Stimulated activated effector memory CD8-positive, alpha-beta T cell treated with anti-CD3 and anti-CD28 coated beads, Interleukin-12 subunit alpha, Interleukin-12 subunit beta, amount 100 ng/mL, for 72 hours (primary cell): ENCODE measurements at regions not wholly inside any gene's neighbourhood (a gene's known extent, or its start where the extent isn't known, plus 50 kb on each side); places are given as distances from the start of the nearest gene placed in this dataset.
A peak's percentile ranks its signal among the peaks of the same experiment; 100 is the strongest.

Experiments used
- ATAC-seq: fragments of 150-1000 bp; cut with Tn5 transposase; 2 replicates; pipeline ENCODE4 v1.10.0; 2021
- DNase-seq, 2 donors: peaks; one replicate each; pipeline ENCODE4 v3.0.0; 2021 to 2022; ENCODE audit warnings: low spot score in 2 of 2
- H3K27ac Mint-ChIP-seq: one replicate; pipeline ENCODE4 v1.8.0; 2022; ENCODE audit warnings: mild to moderate bottlenecking, mixed read lengths
- H3K36me3 Mint-ChIP-seq: one replicate; pipeline ENCODE4 v1.8.0; 2022; ENCODE audit warnings: mild to moderate bottlenecking, mixed read lengths
- H3K4me1 Mint-ChIP-seq: one replicate; pipeline ENCODE4 v1.8.0; 2022; ENCODE audit warnings: mixed read lengths
- H3K4me3 Mint-ChIP-seq: one replicate; pipeline ENCODE4 v1.8.0; 2022; ENCODE audit warnings: mild to moderate bottlenecking, mixed read lengths
- H3K9me3 Mint-ChIP-seq: one replicate; pipeline ENCODE4 v1.8.0; 2022; ENCODE audit warnings: mixed read lengths

DNA sequence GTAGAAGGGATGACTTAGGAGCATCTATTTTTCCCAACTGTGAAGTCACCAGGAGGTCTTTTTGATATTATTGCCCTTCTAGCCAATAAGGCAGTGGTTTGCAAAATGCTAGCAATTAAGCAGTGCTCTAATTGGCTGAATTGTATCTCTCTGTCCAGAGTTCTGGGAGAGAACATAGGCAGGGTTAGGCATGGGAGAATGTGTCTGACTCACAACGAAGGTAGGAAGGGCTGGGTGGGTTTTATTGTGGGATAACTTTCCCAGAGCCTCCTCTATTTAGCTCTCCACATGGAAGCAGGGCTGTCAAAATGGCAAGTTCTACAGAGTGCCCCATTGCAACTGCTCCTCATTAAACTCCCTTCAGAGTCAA, 415.9 kb upstream of the CADM1 start:
- H3K27ac Mint-ChIP-seq = no peak overlapping the region
- ATAC-seq (no peak), DNase-seq (no peak)
- H3K4me1 Mint-ChIP-seq = peaks cover 8% of the 10 kb centered on the region
- no peaks in the 10 kb centered on the region for H3K9me3 Mint-ChIP-seq
- H3K4me3 Mint-ChIP-seq = no peak overlapping the region
- H3K36me3 Mint-ChIP-seq = no peaks in the 10 kb centered on the region

DNA sequence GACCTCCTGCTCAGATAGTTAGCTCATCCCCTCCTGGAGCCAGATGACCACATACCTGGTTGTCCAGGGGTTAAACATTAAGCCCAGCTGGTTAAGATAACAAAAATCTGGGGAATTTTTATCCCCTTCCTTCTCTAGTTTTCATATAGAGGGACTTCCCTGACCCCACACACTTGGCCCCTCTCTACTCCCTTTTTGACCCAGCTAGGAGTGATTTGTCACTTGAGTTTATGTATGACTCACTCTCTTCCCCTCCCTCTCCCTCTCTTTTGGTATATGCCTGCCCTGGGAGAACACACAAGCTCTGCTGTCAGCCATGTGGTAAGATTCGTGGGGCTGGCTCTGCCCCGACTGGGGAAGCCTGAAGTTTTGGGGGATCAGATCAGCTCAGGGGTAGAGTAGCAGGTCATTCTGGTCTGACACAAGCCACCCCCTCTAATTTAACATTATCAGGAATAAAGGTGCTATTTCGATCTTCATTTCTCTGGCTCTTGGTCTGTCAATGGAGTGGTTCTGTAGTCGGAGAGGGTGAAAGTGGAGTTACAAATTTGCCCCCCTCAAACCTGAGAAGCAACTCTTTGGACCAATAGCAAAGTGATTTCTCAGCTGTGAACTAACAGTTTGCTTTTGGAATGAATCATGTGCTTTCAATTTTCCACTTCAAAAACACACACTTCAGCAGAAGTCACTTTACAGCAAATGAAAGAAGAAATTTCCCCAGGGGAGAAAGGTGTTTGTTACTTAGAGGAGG, 415.3 kb upstream of the CADM1 start:
- Mint-ChIP-seq H3K4me3 (peak overlapping the region; percentile 23), H3K4me1 (peaks cover 8% of the 10 kb centered on the region), H3K36me3 (no peaks in the 10 kb centered on the region), H3K9me3 (no peaks in the 10 kb centered on the region), H3K27ac (peak overlapping the region; percentile 63)
- DNase-seq = no peak
- ATAC-seq = peak; percentile 80

GRCh38 chr11:115918576-115918975, 414.4 kb upstream of the CADM1 start:
- no peak for DNase-seq
- no peak for ATAC-seq
- H3K4me1 Mint-ChIP-seq = peaks cover 8% of the 10 kb centered on the region
- no peak overlapping the region for H3K27ac Mint-ChIP-seq
- no peaks in the 10 kb centered on the region for H3K9me3 Mint-ChIP-seq
- no peak overlapping the region for H3K4me3 Mint-ChIP-seq
- no peaks in the 10 kb centered on the region for H3K36me3 Mint-ChIP-seq

- Mint-ChIP-seq H3K27ac (no peak overlapping the region), H3K36me3 (no peaks in the 10 kb centered on the region), H3K4me3 (no peak overlapping the region), H3K9me3 (no peaks in the 10 kb centered on the region), H3K4me1 (peaks cover 8% of the 10 kb centered on the region)
- DNase-seq (no peak), ATAC-seq (no peak)
Measured at GRCh38 chr11:115916608-115917007, 412.4 kb upstream of the CADM1 start.

GRCh38 chr11:115912484-115912945, 408.3 kb upstream of the CADM1 start:
- H3K4me1 Mint-ChIP-seq = no peaks in the 10 kb centered on the region
- no peaks in the 10 kb centered on the region for H3K36me3 Mint-ChIP-seq
- no peak overlapping the region for H3K27ac Mint-ChIP-seq
- H3K4me3 Mint-ChIP-seq = no peak overlapping the region
- peaks cover 2% of the 10 kb centered on the region for H3K9me3 Mint-ChIP-seq
- DNase-seq (no peak), ATAC-seq (no peak)

DNA sequence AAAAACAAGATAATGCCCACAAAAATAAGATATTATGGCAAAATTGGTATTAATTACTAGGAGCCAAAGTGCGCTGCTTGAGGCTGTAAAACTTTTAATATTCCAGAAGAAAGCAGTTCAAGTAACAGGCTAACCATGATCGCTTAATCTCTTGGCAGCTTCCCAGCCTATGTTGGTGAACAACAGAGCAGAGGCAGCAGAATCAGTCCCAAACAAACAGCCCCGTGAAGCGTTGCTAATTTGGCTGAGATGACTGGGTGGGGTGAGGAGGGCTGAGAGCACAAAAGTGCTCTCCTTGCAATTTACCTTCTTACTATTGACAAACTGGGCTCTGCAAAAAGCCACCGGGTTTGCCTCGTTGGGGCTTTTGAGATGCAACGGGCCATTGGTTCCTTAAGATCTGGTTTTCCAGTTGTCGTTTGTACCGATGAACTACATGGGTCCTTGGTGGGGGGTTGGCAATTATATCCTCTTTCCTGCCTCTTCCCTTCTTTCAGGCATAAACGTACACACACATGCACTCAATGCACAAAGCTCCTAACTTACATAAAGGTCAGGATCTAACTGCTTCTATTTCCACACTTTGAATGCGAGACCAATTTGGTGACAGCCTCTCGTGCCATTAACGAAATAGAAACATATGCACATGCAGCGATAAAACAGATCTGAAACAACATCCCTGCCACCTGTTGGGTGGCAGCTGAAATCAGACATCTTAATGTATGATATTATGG, 407.6 kb upstream of the CADM1 start:
- Mint-ChIP-seq H3K4me3 (no peak overlapping the region), H3K27ac (no peak overlapping the region), H3K36me3 (no peaks in the 10 kb centered on the region), H3K4me1 (no peaks in the 10 kb centered on the region), H3K9me3 (peaks cover 4% of the 10 kb centered on the region)
- ATAC-seq (no peak), DNase-seq (no peak)

DNA sequence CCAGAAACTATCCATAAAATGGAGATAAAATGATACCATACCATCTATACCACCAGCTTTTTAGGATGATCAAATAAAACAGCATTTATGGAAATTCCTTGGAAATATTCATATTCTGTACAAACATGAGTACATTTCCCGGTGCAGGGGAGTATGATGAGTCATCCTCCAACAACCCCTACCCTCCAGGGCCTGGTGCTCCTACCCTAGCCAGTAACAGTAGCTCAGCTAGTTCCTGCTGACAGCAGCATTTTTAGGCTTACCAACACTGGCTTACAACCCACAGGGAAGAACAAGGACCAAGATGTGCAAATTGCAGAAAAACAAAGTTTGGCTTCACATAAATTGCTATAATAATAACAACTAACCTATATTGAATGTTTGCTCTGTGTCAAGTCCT, 406.2 kb upstream of the CADM1 start:
- Mint-ChIP-seq H3K36me3 (no peaks in the 10 kb centered on the region), H3K4me3 (no peak overlapping the region), H3K4me1 (no peaks in the 10 kb centered on the region), H3K9me3 (peaks cover 6% of the 10 kb centered on the region), H3K27ac (no peak overlapping the region)
- DNase-seq = no peak
- ATAC-seq = no peak

GRCh38 chr11:115906171-115906570, 402.0 kb upstream of the CADM1 start:
- Mint-ChIP-seq H3K36me3 (peaks cover 6% of the 10 kb centered on the region), H3K4me3 (no peak overlapping the region), H3K27ac (no peak overlapping the region), H3K9me3 (peaks cover 6% of the 10 kb centered on the region), H3K4me1 (no peaks in the 10 kb centered on the region)
- ATAC-seq (no peak), DNase-seq (no peak)

- peaks cover 6% of the 10 kb centered on the region for H3K36me3 Mint-ChIP-seq
Measured at GRCh38 chr11:115905341-115906000, 401.3 kb upstream of the CADM1 start.

DNA sequence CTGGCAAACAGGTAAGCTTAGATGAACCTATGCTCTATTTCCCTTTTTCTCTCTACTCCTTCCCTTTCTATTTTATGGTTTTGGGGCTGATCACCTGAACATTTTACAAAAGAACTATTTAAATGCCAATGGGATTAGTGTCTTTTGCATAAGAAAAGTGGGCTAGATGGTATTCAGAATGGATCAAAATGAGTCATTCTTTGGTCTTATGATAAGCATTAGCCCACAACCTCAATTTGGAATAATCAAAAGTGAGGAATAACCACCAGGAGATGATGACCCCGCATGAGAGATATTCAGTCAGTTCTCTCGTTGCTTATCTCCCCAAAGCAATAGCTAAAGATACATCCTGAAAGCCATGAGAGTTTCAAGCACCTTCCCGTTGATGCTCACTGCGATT, 399.0 kb upstream of the CADM1 start:
- Mint-ChIP-seq H3K4me1 (no peaks in the 10 kb centered on the region), H3K36me3 (peaks cover 6% of the 10 kb centered on the region), H3K27ac (no peak overlapping the region), H3K9me3 (peaks cover 4% of the 10 kb centered on the region), H3K4me3 (no peak overlapping the region)
- ATAC-seq (no peak), DNase-seq (no peak)

More at GRCh38 chr11:115905341-115906000, 401.3 kb upstream of the CADM1 start:
- ATAC-seq (no peak), DNase-seq (no peak)
- Mint-ChIP-seq H3K4me3 (no peak overlapping the region), H3K27ac (no peak overlapping the region), H3K9me3 (peaks cover 4% of the 10 kb centered on the region), H3K4me1 (no peaks in the 10 kb centered on the region)

GRCh38 chr11:115901069-115901468, 396.9 kb upstream of the CADM1 start:
- H3K9me3 Mint-ChIP-seq = no peaks in the 10 kb centered on the region
- ATAC-seq (no peak), DNase-seq (no peak)
- H3K27ac Mint-ChIP-seq = no peak overlapping the region
- peaks cover 6% of the 10 kb centered on the region for H3K36me3 Mint-ChIP-seq
- H3K4me3 Mint-ChIP-seq = no peak overlapping the region
- no peaks in the 10 kb centered on the region for H3K4me1 Mint-ChIP-seq

DNA sequence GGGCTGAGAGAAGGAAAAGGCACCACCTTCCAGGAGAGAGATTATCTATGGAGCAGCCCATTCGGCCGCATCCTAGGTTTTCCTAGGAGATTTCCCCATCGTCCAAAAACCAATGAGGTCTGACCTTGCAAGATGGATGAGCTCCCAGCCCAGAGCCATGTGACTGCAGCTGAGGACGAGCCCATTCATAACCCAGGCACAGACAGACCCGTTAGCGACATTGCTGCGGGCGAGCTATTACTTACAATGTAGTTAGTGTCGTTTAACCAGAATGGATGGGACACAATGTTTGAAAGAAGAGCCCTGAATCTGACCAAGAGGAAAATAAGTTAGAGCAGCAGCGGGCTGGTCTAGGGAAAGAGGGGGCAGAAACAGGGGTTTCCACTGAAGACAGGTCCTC, 395.9 kb upstream of the CADM1 start:
- H3K36me3 Mint-ChIP-seq = peaks cover 6% of the 10 kb centered on the region
- ATAC-seq = no peak
- no peak overlapping the region for H3K4me3 Mint-ChIP-seq
- no peaks in the 10 kb centered on the region for H3K9me3 Mint-ChIP-seq
- H3K4me1 Mint-ChIP-seq = no peaks in the 10 kb centered on the region
- DNase-seq = peak in 1 of 2 donors; percentile 26
- H3K27ac Mint-ChIP-seq = no peak overlapping the region

GRCh38 chr11:115897707-115898106, 393.5 kb upstream of the CADM1 start:
- Mint-ChIP-seq H3K4me1 (no peaks in the 10 kb centered on the region), H3K4me3 (no peak overlapping the region), H3K27ac (no peak overlapping the region), H3K36me3 (no peaks in the 10 kb centered on the region), H3K9me3 (no peaks in the 10 kb centered on the region)
- DNase-seq (no peak), ATAC-seq (no peak)

DNA sequence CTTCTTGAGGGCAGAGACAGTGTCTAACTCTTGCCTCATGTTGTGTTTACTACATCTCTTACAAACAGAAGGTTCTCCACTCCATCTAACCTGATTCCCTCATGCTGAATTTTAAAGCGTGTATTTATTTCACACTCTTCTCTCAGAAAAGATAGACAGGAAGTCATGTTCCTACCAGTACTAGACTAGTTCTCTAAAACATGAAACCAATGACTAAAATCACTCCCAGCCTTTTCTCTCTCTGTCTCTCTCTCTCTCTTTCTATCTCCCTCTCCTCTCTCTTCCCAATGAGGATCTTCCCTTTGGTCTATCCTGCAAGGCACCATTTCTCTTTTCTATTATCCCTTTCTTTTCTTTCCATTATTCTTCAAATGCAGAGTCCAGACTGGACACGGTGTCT, 391.9 kb upstream of the CADM1 start:
- H3K27ac Mint-ChIP-seq = no peak overlapping the region
- no peak overlapping the region for H3K4me3 Mint-ChIP-seq
- DNase-seq = no peak
- no peaks in the 10 kb centered on the region for H3K9me3 Mint-ChIP-seq
- no peaks in the 10 kb centered on the region for H3K36me3 Mint-ChIP-seq
- no peaks in the 10 kb centered on the region for H3K4me1 Mint-ChIP-seq
- no peak for ATAC-seq

DNA sequence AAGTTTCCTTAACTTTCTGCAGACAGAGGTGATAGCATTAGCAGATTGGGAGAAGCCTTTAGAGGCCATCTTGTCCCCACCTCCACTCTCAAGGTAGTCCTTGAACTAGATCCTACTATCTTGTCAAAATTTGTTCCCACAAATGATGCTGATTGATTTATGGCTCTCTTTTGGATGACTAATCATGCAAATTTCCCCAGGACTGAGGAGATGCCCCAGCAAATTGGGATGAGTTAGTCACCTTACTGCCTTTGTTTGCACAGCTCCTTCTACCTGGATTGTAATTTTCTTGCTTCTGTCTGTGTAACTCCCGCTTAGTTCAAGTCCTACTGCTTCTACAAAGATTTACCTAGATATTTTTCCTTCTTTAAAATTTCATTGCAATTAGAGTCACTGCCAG, 391.4 kb upstream of the CADM1 start:
- ATAC-seq (no peak), DNase-seq (peak in 1 of 2 donors; percentile 12)
- no peaks in the 10 kb centered on the region for H3K4me1 Mint-ChIP-seq
- H3K4me3 Mint-ChIP-seq = no peak overlapping the region
- H3K9me3 Mint-ChIP-seq = no peaks in the 10 kb centered on the region
- no peak overlapping the region for H3K27ac Mint-ChIP-seq
- H3K36me3 Mint-ChIP-seq = no peaks in the 10 kb centered on the region

DNA sequence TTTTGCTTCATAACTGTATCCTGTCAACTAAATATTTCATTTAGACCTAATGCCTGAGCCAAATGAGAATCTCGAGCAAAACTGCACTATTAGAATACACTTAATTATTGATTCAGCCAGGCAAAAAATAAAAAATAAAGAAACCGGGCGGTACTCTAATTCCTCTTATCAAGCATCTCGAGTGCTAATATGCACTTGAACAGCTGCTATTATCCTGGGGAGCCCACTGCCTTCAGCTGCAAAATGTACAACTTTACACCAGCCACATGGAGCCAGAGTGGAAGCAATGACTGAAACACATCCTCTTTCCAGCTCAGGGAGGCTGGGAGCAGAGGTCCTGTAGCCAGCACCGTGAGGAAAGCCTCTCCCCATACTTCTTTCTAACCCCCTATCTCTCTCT, 390.0 kb upstream of the CADM1 start:
- H3K4me1 Mint-ChIP-seq = no peaks in the 10 kb centered on the region
- no peaks in the 10 kb centered on the region for H3K36me3 Mint-ChIP-seq
- no peak overlapping the region for H3K27ac Mint-ChIP-seq
- ATAC-seq (no peak), DNase-seq (peak in 1 of 2 donors; percentile 2)
- H3K4me3 Mint-ChIP-seq = no peak overlapping the region
- H3K9me3 Mint-ChIP-seq = no peaks in the 10 kb centered on the region
